ENCODE measurements at regions not wholly inside any gene's neighbourhood (a gene's known extent, or its start where the extent isn't known, plus 50 kb on each side); places are given as distances from the start of the nearest gene placed in this dataset.

DNA sequence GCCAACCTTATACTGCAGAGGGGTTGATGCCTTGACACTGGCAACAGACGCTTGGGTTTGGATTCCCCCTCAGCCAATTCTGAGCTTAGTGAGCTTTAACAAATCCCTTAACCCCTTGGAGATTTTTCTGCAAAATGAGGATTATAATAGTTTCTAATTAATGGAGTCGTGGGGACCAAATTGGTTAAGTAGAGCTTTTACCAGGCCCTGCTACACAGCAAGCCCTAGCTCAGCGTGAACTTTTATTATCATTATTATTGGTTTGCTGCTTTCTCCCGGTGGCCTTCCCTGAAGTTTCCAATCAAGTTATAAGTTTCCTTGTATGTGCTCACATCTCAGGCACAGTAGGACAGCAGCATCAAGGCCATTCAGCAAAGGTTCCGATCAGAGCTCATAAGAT is 156.6 kb upstream of the GUCY1A2 start:
- Histone ChIP-seq H3K27ac (ENCODE audit: low read depth in 1 of 2, low read length in 2 of 2) (no peak overlapping the region), H3K27me3 (ENCODE audit: control insufficient read depth in 4 of 4, insufficient read depth in 4 of 4, low read length in 3 of 4) (no peaks in the 10 kb centered on the region), H3K9ac (ENCODE audit: low read depth in 1 of 2, low read length in 2 of 2) (no peak overlapping the region), H3K4me3 (ENCODE audit: low read depth in 1 of 3, low read length in 3 of 3) (no peak overlapping the region), H3K4me1 (ENCODE audit: control insufficient read depth in 4 of 4, insufficient read depth in 4 of 4, low read length in 3 of 4) (no peaks in the 10 kb centered on the region), H3K9me3 (ENCODE audit: control insufficient read depth in 4 of 4, low read length in 3 of 4) (no peaks in the 10 kb centered on the region), H3K36me3 (ENCODE audit: control insufficient read depth in 4 of 4, insufficient read depth in 3 of 4, low read depth in 1 of 4, low read length in 3 of 4) (no peaks in the 10 kb centered on the region)
- 92% methylated on average over 5 of the region's 5 CpGs for WGBS
- DNase-seq (ENCODE audit: low spot score), result no peak
- TF ChIP-seq JUND (IDR thresholded peaks at IDR 0.05) (no peak), TAF1 (conservative IDR thresholded peaks at IDR 0.05) (no peak), GABPA (IDR thresholded peaks at IDR 0.05 in 1 of 2, conservative IDR thresholded peaks at IDR 0.05 in 1 of 2) (no peak), HNF4A (conservative IDR thresholded peaks at IDR 0.05) (no peak), SP1 (IDR thresholded peaks at IDR 0.05) (no peak), RAD21 (IDR thresholded peaks at IDR 0.05) (no peak), EGR1 (IDR thresholded peaks at IDR 0.05; ENCODE audit: low read depth in 2 of 2) (no peak), FOXA1 (IDR thresholded peaks at IDR 0.05) (no peak), HNF4G (IDR thresholded peaks at IDR 0.05) (no peak), RXRA (IDR thresholded peaks at IDR 0.05) (no peak), YY1 (IDR thresholded peaks at IDR 0.05) (no peak), NR2F2 (IDR thresholded peaks at IDR 0.05) (no peak)
- TF ChIP-seq, protein P1, sequence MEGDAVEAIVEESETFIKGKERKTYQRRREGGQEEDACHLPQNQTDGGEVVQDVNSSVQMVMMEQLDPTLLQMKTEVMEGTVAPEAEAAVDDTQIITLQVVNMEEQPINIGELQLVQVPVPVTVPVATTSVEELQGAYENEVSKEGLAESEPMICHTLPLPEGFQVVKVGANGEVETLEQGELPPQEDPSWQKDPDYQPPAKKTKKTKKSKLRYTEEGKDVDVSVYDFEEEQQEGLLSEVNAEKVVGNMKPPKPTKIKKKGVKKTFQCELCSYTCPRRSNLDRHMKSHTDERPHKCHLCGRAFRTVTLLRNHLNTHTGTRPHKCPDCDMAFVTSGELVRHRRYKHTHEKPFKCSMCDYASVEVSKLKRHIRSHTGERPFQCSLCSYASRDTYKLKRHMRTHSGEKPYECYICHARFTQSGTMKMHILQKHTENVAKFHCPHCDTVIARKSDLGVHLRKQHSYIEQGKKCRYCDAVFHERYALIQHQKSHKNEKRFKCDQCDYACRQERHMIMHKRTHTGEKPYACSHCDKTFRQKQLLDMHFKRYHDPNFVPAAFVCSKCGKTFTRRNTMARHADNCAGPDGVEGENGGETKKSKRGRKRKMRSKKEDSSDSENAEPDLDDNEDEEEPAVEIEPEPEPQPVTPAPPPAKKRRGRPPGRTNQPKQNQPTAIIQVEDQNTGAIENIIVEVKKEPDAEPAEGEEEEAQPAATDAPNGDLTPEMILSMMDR (IDR thresholded peaks at IDR 0.05; ENCODE audit: low read depth, low read length, missing input control), result no peak
- TF ChIP-seq, protein P2, sequence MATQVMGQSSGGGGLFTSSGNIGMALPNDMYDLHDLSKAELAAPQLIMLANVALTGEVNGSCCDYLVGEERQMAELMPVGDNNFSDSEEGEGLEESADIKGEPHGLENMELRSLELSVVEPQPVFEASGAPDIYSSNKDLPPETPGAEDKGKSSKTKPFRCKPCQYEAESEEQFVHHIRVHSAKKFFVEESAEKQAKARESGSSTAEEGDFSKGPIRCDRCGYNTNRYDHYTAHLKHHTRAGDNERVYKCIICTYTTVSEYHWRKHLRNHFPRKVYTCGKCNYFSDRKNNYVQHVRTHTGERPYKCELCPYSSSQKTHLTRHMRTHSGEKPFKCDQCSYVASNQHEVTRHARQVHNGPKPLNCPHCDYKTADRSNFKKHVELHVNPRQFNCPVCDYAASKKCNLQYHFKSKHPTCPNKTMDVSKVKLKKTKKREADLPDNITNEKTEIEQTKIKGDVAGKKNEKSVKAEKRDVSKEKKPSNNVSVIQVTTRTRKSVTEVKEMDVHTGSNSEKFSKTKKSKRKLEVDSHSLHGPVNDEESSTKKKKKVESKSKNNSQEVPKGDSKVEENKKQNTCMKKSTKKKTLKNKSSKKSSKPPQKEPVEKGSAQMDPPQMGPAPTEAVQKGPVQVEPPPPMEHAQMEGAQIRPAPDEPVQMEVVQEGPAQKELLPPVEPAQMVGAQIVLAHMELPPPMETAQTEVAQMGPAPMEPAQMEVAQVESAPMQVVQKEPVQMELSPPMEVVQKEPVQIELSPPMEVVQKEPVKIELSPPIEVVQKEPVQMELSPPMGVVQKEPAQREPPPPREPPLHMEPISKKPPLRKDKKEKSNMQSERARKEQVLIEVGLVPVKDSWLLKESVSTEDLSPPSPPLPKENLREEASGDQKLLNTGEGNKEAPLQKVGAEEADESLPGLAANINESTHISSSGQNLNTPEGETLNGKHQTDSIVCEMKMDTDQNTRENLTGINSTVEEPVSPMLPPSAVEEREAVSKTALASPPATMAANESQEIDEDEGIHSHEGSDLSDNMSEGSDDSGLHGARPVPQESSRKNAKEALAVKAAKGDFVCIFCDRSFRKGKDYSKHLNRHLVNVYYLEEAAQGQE (IDR thresholded peaks at IDR 0.05), result no peak
- TF ChIP-seq, protein P3, sequence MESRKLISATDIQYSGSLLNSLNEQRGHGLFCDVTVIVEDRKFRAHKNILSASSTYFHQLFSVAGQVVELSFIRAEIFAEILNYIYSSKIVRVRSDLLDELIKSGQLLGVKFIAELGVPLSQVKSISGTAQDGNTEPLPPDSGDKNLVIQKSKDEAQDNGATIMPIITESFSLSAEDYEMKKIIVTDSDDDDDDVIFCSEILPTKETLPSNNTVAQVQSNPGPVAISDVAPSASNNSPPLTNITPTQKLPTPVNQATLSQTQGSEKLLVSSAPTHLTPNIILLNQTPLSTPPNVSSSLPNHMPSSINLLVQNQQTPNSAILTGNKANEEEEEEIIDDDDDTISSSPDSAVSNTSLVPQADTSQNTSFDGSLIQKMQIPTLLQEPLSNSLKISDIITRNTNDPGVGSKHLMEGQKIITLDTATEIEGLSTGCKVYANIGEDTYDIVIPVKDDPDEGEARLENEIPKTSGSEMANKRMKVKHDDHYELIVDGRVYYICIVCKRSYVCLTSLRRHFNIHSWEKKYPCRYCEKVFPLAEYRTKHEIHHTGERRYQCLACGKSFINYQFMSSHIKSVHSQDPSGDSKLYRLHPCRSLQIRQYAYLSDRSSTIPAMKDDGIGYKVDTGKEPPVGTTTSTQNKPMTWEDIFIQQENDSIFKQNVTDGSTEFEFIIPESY (IDR thresholded peaks at IDR 0.05), result no peak
- TF ChIP-seq, protein P4, sequence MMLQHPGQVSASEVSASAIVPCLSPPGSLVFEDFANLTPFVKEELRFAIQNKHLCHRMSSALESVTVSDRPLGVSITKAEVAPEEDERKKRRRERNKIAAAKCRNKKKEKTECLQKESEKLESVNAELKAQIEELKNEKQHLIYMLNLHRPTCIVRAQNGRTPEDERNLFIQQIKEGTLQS (IDR thresholded peaks at IDR 0.05), result no peak
- TF ChIP-seq, protein P5, sequence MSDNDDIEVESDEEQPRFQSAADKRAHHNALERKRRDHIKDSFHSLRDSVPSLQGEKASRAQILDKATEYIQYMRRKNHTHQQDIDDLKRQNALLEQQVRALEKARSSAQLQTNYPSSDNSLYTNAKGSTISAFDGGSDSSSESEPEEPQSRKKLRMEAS (IDR thresholded peaks at IDR 0.05), result no peak

DNA sequence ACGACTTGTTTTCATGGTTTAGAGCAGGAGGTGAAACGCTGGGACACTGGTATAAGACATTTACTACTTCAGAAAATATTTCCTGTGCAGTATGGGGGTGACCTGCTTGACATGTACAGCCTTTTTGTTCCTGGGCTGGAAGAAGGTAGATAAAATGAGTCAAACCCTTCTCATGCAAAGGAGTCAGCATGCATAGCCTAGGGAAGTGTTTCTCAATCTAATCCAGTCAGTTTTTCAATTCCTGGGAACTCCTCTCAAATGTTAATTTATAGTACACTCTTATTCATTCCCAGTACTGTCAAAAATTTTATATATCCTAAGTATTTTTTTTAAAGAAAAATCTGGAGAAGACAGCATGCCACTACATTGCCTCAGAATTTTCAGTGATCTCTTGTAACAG is 154.7 kb upstream of the GUCY1A2 start:
- Histone ChIP-seq H3K4me3 (ENCODE audit: low read depth in 1 of 3, low read length in 3 of 3) (no peak overlapping the region), H3K27me3 (ENCODE audit: control insufficient read depth in 4 of 4, insufficient read depth in 4 of 4, low read length in 3 of 4) (no peaks in the 10 kb centered on the region), H3K4me1 (ENCODE audit: control insufficient read depth in 4 of 4, insufficient read depth in 4 of 4, low read length in 3 of 4) (no peaks in the 10 kb centered on the region), H3K9ac (ENCODE audit: low read depth in 1 of 2, low read length in 2 of 2) (no peak overlapping the region), H3K9me3 (ENCODE audit: control insufficient read depth in 4 of 4, low read length in 3 of 4) (no peaks in the 10 kb centered on the region), H3K36me3 (ENCODE audit: control insufficient read depth in 4 of 4, insufficient read depth in 3 of 4, low read depth in 1 of 4, low read length in 3 of 4) (no peaks in the 10 kb centered on the region), H3K27ac (ENCODE audit: low read depth in 1 of 2, low read length in 2 of 2) (no peak overlapping the region)
- TF ChIP-seq, protein P2 (IDR thresholded peaks at IDR 0.05), result no peak
- TF ChIP-seq HNF4A (conservative IDR thresholded peaks at IDR 0.05) (no peak), TAF1 (conservative IDR thresholded peaks at IDR 0.05) (no peak), JUND (IDR thresholded peaks at IDR 0.05) (no peak), RXRA (IDR thresholded peaks at IDR 0.05) (no peak), NR2F2 (IDR thresholded peaks at IDR 0.05) (no peak), GABPA (IDR thresholded peaks at IDR 0.05 in 1 of 2, conservative IDR thresholded peaks at IDR 0.05 in 1 of 2) (no peak), HNF4G (IDR thresholded peaks at IDR 0.05) (no peak)
- TF ChIP-seq, protein P1 (IDR thresholded peaks at IDR 0.05; ENCODE audit: low read depth, low read length, missing input control), result no peak
- TF ChIP-seq, protein P4 (IDR thresholded peaks at IDR 0.05), result no peak
- DNase-seq (ENCODE audit: low spot score), result no peak
- WGBS, result 77% methylated on average over 2 of the region's 2 CpGs

Measured in liver (tissue), 8 donors.